SK-N-SH treated with all-trans-retinoic acid at 6 μM for 48 hours (cell line): ENCODE measurements at regions not wholly inside any gene's neighbourhood (a gene's known extent, or its start where the extent isn't known, plus 50 kb on each side); places are given as distances from the start of the nearest gene placed in this dataset.

Experiments used
- CSDC2 ChIP-seq: fragments of 250-450 bp; sonication (Bioruptor Pico); IDR thresholded peaks from 2 replicates; pipeline ENCODE4 v1.5.0; 2020; ENCODE audit warnings: mild to moderate bottlenecking, moderate library complexity
- GLIS3 ChIP-seq: fragments of 250-450 bp; sonication (Bioruptor Pico); IDR thresholded peaks from 2 replicates; pipeline ENCODE4 v1.5.0; 2020; ENCODE audit warnings: mild to moderate bottlenecking, moderate library complexity
- PPARA ChIP-seq: fragments of 250-450 bp; sonication (Bioruptor Pico); IDR thresholded peaks from 2 replicates; pipeline ENCODE4 v1.5.0; 2020; ENCODE audit warnings: mild to moderate bottlenecking, borderline replicate concordance
- RARB ChIP-seq: fragments of 250-450 bp; sonication (Bioruptor Pico); IDR thresholded peaks from 2 replicates; pipeline ENCODE4 v1.8.0; 2021; ENCODE audit warnings: mild to moderate bottlenecking, moderate library complexity
- TOX ChIP-seq: fragments of 250-450 bp; sonication (Bioruptor Pico); IDR thresholded peaks from 2 replicates; pipeline ENCODE4 v1.8.0; 2021; ENCODE audit warnings: mild to moderate bottlenecking, moderate library complexity, borderline replicate concordance
- ZFP3 ChIP-seq: fragments of 250-450 bp; sonication (Bioruptor Pico); IDR thresholded peaks from 2 replicates; pipeline ENCODE4 v1.5.0; 2020; ENCODE audit warnings: mild to moderate bottlenecking, moderate library complexity
- ZNF565 ChIP-seq: fragments of 450-650 bp; formaldehyde crosslinking; conservative IDR thresholded peaks from 2 replicates; pipeline ENCODE4 v1.5.0; 2020; ENCODE audit warnings: low read depth, mild to moderate bottlenecking, moderate library complexity
- ZNF70 ChIP-seq: fragments of 450-650 bp; formaldehyde crosslinking; IDR thresholded peaks from 2 replicates; pipeline ENCODE4 v1.5.0; 2020; ENCODE audit warnings: mild to moderate bottlenecking, moderate library complexity
- TF ChIP-seq, protein P1 (sequence below): fragments of 250-450 bp; sonication (Bioruptor Pico); IDR thresholded peaks from 2 replicates; pipeline ENCODE4 v1.8.0; 2020; ENCODE audit warnings: mild to moderate bottlenecking, moderate library complexity, borderline replicate concordance
- TF ChIP-seq, protein P2 (sequence below): fragments of 250-450 bp; sonication (Bioruptor Pico); IDR thresholded peaks from 2 replicates; pipeline ENCODE4 v1.5.1; 2021; ENCODE audit warnings: mild to moderate bottlenecking, moderate library complexity

DNA sequence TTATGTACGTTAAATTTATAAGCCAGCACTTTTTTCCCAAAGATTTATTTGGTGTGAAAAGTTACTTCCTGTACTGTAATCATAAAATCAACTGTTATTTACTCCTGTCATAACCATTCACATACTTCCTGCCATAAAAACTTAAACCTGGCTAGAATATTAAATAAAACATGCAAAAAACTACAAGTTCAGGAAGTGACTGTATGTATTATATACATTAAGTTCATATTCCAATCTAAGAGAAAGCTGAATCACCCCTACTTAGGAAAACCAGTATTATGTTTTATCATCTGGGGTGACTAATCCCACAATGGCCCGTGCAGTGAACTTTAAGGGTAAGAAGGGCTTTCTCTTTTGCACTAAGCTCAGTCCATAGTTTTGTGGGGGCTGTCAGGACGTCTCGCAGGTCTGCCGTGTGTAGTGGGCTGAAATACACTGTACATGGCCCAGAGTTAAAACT, 183.7 kb upstream of the KLF14 start:
- TF ChIP-seq RARB (CRISPR knock-in tag) (no peak), PPARA (CRISPR knock-in tag) (no peak), CSDC2 (no peak), ZFP3 (CRISPR knock-in tag) (no peak), GLIS3 (CRISPR knock-in tag) (no peak), ZNF565 (CRISPR knock-in tag) (no peak), ZNF70 (CRISPR knock-in tag) (no peak), TOX (CRISPR knock-in tag) (no peak)
- TF ChIP-seq, protein P1, sequence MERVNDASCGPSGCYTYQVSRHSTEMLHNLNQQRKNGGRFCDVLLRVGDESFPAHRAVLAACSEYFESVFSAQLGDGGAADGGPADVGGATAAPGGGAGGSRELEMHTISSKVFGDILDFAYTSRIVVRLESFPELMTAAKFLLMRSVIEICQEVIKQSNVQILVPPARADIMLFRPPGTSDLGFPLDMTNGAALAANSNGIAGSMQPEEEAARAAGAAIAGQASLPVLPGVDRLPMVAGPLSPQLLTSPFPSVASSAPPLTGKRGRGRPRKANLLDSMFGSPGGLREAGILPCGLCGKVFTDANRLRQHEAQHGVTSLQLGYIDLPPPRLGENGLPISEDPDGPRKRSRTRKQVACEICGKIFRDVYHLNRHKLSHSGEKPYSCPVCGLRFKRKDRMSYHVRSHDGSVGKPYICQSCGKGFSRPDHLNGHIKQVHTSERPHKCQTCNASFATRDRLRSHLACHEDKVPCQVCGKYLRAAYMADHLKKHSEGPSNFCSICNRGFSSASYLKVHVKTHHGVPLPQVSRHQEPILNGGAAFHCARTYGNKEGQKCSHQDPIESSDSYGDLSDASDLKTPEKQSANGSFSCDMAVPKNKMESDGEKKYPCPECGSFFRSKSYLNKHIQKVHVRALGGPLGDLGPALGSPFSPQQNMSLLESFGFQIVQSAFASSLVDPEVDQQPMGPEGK (CRISPR knock-in tag) = no peak
- TF ChIP-seq, protein P2, sequence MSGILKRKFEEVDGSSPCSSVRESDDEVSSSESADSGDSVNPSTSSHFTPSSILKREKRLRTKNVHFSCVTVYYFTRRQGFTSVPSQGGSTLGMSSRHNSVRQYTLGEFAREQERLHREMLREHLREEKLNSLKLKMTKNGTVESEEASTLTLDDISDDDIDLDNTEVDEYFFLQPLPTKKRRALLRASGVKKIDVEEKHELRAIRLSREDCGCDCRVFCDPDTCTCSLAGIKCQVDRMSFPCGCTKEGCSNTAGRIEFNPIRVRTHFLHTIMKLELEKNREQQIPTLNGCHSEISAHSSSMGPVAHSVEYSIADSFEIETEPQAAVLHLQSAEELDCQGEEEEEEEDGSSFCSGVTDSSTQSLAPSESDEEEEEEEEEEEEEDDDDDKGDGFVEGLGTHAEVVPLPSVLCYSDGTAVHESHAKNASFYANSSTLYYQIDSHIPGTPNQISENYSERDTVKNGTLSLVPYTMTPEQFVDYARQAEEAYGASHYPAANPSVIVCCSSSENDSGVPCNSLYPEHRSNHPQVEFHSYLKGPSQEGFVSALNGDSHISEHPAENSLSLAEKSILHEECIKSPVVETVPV (CRISPR knock-in tag) = no peak
